ENCODE measurements at regions not wholly inside any gene's neighbourhood (a gene's known extent, or its start where the extent isn't known, plus 50 kb on each side); places are given as distances from the start of the nearest gene placed in this dataset.

- no peak for FAIRE-seq
Measured at GRCh38 chr1:164937291-164937690, 378.3 kb downstream of the PBX1 start.

DNA sequence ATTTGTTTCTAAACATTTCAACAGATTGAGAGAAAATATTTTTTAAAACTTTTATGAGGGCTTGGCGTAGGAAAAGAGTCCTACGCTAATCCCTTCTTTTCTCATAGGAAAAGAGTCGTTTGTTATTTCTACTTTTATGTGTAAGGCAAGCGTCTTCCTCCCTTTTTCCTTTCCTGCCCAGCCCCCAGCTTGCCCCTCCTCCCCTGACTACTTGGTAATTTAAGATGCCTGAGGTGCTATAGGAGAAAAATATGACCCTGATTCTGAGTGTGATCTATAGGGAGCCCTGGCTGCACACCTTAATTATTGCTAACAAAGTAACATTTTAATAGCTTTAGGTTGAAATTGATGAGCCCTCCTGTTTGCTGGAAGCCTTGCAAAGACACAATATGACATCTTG lies 373.6 kb downstream of the PBX1 start:
- no peak for FAIRE-seq

DNA sequence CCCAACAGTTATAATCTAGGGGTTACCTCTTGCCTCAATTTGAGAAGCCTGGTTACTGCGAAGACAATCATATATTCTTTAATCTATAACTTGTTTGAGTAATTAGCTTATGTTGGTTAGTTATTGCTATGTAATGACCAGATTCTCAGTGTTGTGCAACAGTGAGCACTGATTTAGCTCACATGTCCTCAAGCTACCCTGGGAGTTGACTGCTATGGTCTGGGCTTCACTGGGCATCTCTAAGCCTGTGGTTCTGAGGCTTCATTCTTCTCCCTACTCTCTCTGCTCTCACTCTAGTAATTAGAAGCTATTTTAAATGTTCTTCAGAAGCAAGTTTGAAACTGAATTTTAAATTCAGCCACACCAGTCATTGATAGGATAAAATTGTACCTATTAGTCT lies 371.8 kb downstream of the PBX1 start:
- FAIRE-seq, result no peak

DNA sequence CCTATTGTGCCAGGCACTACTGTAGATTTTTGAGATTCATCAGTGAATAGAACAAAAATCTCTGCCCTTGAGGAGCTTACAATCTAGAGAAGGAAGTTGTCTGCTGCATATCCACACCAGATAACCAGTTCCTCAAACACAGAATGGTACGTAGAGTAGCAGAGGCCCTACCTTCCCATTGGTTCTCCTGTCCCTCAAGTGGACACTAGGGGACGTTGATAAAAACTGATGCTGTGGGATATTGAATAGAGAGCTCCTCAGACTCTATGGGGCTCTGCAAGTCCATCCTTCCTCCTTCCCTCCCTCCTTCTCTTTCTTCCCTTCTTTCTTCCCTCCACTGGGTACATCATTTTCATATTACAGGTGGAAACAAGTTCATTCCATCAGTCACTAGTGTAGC lies 371.3 kb downstream of the PBX1 start:
- FAIRE-seq, result no peak

DNA sequence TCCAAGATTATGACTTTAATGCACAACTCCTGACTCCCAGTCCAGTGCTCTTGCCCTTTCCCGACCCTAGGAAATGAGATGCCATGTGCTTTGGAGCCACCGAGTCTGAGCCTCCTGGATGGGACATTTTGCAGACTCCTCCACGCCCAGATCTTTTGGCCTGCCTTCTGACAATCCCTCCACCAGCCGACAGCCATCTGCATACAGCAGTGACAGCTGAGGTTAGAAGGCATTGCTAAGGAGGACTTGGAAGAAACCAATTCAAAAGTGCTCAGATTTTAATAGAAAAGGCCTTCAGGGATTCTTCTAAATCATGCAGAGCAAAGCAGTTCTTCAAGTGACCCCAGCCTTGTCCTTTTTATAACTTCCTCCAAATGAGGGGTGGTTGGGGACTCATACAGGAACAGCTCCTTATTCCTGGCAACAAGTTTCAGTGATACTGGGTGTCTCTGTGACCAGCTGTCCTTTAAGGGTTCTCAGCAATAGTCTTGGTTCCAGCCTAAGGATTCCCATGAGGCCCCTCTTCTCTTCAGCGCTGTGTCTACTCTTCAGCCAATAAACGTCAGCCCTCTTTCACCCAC lies 369.3 kb downstream of the PBX1 start:
- FAIRE-seq, result no peak

DNA sequence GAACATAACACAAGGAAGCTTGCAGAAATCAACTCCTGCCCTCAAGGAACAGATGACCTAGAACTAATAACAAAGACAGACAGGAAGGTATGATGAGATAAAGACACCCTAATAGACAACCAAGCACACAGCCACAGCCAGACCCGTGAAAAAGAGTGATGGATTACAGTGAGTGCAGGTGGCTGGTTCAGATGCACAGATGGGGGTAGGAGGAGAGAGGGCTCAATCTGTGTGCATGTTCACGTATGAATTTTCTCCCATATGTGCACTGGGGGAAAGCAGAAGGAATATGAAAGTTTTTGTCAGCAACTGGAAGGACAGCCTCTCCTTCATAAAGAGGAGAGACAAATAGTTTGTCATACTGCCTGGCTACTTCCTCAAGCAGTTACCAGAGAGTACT lies 367.1 kb downstream of the PBX1 start:
- no peak for FAIRE-seq

GRCh38 chr1:164922585-164922984 lies 363.6 kb downstream of the PBX1 start:
- no peak for FAIRE-seq

- FAIRE-seq, result no peak
Measured at GRCh38 chr1:164921493-164921892, 362.5 kb downstream of the PBX1 start.

- FAIRE-seq, result no peak
Measured at GRCh38 chr1:164918140-164918539, 359.2 kb downstream of the PBX1 start.

- FAIRE-seq, result no peak
Measured at GRCh38 chr1:164914208-164914607, 355.2 kb downstream of the PBX1 start.

DNA sequence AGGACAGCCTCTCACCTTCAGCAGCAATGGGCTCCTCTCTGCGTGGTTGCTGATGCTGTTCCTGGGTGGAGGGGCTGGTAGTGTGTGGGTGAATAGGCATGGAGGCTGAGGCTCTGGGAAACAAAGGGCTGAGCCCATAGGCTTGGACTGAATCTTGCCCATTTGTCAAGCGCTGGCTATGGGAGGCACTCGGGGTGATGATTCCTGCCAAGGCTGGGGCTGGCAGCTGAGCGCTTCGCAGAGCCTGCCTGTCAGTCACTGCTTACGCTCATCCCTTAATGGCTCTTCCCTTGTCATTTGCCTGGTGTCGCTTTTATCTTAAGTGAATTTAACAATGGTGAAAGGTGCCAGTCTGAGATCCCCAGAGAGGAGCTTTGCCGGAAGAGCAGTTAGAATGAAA lies 353.3 kb downstream of the PBX1 start:
- no peak for FAIRE-seq

DNA sequence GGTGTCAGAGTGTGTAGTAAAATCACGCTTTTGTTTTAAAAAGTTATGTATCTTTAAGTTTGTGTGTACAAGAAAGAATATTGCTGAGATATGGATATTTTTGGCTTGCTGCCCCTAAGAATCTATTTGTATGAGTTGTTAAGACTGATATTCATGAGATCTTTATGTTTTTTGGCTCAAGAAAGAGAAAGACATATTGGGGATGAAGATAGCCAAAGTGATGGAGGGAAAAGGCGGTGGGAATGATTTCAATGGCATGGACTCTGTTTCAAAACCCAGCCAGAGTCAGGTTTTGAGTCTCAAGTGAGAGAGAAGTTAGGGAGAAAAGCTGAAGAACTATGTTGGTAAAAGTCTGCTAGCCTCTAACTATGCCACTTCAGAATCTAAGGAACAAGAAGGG lies 351.7 kb downstream of the PBX1 start:
- FAIRE-seq, result no peak

GRCh38 chr1:164907666-164908065 lies 348.7 kb downstream of the PBX1 start:
- FAIRE-seq, result no peak

DNA sequence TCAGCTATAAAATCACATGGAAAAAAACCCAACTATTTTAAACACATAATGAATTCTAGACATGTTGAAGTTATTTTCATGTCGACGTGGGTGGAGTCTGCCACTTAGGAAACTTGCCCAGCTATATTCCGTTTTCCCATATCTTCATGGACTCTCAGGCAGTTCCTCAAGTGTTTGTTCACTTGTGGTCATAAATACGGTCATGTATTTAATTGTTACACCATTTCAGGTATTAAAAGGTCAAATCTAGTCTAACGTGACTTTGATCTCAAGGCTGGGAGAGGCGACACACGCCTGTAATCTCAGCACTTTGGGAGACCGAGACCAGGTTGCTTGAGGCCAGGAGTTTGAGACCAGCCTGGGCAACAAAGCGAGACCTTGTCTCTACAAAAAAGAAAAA lies 346.9 kb downstream of the PBX1 start:
- no peak for FAIRE-seq

DNA sequence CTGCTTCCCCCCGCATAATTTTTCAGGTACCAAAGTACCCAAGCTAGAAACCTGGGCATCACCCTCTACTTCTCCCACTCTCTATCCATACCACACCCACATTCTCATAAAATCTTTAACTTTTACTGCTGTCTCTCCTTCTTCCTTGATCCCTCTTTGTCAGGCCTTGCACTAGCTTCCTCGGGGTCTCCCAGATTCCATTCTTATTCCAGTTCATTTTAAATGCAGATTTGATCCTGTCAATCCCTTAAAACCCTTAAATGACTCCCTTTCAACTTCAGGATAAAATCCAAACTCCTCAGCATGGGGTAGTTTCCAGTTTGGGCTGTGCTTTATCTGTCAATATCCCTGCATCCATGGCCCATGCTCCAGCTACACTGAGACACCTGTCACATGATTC lies 343.5 kb downstream of the PBX1 start:
- no peak for FAIRE-seq
